HS-27A (cell line): ENCODE measurements at regions not wholly inside any gene's neighbourhood (a gene's known extent, or its start where the extent isn't known, plus 50 kb on each side); places are given as distances from the start of the nearest gene placed in this dataset.
"Not testable (repeated sequence)": the region's sequence is repeated elsewhere in the genome, so short reads cannot be mapped to it uniquely, and the experiment has no call there.

Experiments
- DNase-seq: peaks from one replicate; pipeline ENCODE4 v3.0.0-alpha.2; 2012; ENCODE audit warnings: low read depth, missing footprints

DNA sequence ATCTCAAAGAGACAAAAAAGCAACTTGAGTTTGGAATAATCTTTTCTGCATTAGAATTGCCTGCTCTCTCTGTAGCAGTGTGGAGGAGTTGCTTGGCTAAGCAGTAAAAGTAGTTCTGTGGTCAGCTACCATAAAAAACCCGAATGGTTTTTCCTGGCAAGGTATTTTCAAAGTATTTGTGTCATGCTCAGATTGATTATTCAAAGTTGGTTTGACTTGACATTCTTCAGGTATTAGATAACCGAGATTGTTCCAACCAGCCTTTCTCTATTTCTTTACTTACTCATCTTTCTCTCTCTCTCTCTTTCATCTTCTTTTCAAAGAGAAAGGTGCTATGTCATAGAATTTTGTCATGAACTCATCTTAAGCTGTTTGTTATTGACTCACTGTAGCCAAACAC, 404.9 kb downstream of the CPS1 start:
- DNase-seq, result no peak

DNA sequence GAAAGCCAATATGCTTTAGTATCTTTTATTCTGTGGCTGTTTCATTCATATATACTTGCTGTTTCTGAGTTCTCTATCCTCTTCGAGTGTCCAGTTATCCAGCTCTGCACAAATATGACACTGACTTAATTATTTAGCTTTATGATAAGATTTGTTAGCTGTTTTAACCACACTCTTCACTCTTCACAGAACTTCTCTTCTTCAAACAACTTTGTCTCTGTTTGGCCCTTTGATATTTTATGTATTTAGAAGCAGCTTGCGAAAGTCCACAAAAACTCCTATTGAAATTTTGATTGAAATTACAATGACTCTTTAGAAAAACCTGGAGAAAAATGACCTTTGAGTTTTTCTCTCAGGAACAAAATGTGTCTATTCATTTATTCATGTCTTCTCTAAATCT, 407.0 kb downstream of the CPS1 start:
- no peak for DNase-seq

DNA sequence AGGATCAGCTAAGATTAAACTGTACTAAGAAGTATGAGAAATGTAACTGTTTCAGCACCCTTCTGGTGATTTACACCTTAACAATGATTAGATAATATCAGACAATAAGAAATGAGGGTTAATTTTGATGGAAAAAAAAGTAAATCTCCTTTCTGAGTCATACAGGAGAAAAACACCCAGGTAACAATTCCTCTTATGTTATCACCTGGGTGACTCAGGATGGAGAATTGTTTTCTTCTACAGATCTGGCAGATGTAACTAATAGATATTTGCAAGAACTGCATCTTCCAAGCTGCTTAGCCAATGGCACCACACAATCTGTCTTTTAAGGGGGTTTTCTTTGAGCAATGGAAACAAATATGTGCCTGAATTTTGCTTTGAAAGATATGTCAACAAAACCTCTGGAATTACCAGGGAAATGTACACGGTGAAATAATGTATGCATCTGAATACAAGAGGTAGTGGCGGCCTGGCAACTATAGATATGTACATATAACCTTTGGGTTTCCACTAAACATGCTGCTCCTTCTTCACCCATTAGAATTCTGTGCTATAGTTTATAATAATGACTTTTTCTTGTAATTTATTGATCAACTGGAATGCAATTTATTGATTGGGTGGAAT, 407.9 kb downstream of the CPS1 start:
- DNase-seq, result no peak

- no peak for DNase-seq
Observed at GRCh38 chr2:210965472-210965871, 409.1 kb downstream of the CPS1 start.

DNA sequence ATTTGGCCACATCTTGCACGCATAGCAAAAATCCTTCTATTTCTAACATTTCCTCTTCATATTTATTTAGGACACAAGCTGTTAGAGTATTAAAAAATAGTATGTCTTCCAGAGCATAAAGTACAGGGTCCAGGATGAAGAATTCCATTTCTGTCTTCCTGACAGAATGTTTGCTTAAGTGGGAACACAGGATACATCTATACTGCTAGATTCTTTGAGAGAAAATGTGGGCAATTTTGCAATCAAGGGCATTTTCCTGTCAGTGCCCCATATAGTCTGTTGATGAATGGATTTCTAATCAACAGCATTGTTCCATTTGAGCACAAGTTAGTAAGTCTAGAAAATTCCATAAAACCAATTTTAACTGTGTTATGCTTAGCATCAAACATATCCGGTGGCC, 409.9 kb downstream of the CPS1 start:
- DNase-seq, result no peak

- no peak for DNase-seq
Observed at GRCh38 chr2:210971431-210971830, 415.0 kb downstream of the CPS1 start.

DNA sequence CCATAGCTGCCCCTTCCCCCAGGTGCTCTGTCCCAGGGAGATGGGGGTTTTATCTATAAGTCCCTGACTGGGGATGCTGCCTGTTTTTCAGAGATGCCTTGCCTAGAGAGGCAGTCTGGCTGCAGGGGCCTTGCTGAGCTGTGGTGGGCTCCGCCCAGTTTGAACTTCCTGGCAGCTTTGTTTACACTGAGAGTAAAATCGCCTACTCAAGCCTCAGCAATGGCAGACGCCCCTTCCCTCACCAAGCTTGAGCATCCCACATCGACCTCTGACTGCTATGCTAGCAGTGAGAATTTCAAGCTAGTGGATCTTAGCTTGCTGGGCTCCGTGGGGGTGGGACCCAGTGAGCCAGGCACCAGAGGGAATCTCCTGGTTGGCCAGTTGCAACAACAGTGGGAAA, 430.4 kb downstream of the CPS1 start:
- DNase-seq, result not testable (repeated sequence)

- no peak for DNase-seq
Observed at GRCh38 chr2:210991107-210991506, 434.7 kb downstream of the CPS1 start.

DNA sequence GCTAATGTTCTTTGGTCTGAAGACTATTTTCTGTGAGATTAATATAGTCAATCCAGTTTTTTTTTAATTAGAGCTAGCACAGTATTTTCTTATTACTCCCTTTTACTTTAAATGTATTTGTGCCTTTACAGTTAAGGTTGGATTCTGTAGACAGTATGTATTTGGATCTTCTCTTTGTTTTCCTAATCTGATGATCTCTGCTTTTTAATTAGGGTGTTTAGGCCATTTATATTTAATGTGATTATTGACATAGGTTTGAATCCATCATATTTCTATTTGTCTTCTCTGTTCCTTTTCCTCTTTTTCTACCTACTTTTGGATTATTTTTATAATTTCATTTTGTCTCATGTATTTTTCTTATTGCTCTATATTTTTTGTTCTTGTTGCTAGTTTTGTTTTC, 437.7 kb downstream of the CPS1 start:
- no peak for DNase-seq

DNA sequence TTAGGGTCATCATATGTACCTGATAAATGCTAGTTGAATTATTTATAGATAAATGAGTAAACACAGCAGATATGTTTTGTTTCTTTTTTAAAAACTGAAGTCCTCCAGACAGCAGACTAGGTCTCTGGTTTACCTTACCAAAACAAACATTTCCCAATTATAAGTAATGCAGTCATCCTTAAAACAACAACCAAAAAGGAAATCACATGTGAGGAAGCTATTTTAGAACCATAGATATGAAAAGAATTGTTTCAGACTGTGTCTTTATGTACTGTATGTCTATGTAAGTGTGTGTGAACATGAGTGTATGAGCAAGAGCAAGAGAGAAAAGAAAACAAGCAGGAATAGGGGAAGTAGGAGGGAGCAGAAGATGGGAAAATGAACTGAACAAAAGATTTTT, 441.0 kb downstream of the CPS1 start:
- DNase-seq, result no peak

DNA sequence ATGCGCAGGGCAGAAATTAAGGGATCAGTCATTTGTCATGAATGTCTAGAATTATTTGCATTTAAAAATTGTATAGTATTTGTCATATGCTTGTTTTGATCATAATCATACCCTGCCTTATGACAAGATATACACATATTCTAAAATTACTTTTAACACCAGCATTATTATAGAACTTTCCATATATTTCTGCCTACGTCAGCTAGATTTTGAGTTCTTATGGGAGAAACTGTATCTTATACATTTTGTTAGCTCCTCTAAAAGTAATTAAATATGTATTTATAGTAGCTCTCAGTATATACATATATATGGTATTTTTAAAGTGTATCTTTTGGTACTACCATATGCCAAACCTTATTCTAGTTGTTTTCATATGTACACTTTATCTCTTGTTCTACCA, 441.9 kb downstream of the CPS1 start:
- no peak for DNase-seq

- no peak for DNase-seq
Observed at GRCh38 chr2:211014376-211014775, 458.0 kb downstream of the CPS1 start.

- DNase-seq, result no peak
Observed at GRCh38 chr2:211014906-211015305, 458.5 kb downstream of the CPS1 start.

DNA sequence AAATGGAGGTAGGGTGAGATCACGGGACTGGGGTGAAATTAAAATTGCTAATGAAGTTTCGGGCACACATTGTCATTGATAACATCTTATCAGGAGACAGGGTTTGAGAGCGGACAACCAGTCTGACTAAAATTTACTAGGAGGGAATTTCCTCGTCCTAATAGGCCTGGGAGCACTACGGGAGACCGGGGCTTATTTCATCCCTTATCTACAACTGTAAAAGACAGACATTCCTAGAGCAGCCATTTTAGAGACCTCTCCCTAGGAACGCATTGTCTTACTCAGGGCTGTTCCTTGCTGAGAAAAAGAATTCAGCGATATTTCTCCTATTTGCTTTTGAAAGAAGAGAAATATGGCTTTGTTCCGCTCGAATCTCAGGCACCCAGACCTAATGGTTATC, 468.7 kb downstream of the CPS1 start:
- DNase-seq, result not testable (repeated sequence)

DNA sequence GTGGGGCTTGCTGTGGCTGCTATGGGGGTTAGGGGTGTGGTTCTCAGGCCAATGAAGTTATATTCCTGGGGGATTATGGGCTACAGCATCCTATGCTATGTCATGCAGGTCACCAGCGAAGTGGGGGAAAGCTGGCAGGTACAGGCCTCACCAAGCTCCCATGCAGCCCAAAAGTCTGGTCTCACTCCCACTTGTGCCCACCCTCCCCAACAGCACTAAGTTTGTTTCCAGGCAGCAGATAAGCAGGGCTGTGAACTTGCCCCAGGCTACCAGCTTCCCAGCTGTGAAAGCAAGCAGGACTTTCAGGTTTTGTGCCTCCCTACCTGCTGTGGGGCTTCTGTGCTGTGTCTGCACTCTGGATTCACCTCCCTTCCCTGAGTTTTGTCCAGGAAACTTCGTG, 469.7 kb downstream of the CPS1 start:
- DNase-seq, result no peak

- no peak for DNase-seq
Observed at GRCh38 chr2:211027976-211028375, 471.6 kb downstream of the CPS1 start.

DNA sequence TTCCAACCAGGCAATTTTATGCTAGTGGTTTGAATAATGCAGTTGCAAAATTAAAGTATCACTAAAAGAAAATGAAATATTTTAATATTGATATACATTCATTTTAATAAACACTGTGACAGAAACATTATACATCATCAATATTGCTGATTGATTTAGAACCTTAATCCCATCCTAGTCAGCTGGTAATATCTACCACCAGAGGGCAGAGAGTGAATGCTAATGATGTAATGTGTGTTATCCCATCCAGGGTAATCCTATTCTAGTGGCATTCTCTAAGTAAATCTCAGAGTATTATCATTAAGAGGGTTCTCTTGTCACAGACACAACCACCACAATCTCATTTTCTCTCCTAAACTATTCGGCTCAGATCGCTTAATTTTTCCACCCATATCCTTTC, 477.4 kb downstream of the CPS1 start:
- no peak for DNase-seq

DNA sequence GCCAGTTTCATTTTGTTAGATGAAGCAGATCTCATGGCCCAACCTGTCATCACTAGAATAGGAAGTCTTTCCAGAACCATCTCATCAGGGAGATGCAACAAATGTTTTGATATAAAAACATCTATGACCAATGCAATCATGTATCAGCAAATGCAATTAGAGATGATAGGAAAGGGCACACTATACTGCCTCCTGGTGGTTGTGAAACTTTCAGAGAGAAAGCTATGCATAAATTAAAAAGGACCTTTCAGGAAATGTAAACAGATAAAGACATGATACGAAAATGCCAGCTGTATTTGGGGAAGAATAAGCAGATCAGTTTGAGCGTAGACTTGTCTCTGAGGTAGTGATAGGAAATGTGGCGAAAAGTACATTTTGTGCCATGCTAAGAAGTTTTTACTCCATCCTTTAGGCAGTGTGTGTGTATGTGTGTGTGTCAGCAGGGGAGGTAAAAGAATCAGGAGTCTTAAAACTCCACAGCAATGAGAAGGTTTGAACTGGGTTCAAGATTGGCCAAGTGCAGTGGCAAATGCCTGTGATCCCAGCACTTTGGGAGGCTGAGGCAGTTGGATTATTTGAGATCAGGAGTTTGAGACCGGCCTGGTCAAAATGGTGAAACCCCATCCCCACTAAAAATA, 479.3 kb downstream of the CPS1 start:
- peak; percentile 3 for DNase-seq

- no peak for DNase-seq
Observed at GRCh38 chr2:211045025-211045424, 488.6 kb downstream of the CPS1 start.

- DNase-seq, result no peak
Observed at GRCh38 chr2:211049321-211050018, 493.1 kb downstream of the CPS1 start.

DNA sequence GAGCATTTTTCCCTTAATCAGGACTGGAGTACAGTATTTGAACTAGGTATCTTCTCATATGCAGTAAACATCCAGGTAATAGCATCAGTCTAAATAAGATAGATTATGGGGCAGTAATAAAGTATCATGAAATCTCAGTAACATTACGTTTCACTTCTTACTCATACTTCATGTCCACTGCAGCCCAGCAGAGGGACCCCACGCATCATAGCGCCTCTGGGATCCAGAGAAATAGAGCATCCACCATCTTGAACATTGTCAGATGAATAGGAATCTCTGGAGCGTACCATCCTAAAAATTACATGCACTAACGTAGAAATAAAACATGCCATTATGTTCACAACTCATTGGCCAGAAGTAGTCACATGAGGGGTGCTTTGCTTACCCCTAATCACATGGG, 499.0 kb downstream of the CPS1 start:
- peak; percentile 1 for DNase-seq

DNA sequence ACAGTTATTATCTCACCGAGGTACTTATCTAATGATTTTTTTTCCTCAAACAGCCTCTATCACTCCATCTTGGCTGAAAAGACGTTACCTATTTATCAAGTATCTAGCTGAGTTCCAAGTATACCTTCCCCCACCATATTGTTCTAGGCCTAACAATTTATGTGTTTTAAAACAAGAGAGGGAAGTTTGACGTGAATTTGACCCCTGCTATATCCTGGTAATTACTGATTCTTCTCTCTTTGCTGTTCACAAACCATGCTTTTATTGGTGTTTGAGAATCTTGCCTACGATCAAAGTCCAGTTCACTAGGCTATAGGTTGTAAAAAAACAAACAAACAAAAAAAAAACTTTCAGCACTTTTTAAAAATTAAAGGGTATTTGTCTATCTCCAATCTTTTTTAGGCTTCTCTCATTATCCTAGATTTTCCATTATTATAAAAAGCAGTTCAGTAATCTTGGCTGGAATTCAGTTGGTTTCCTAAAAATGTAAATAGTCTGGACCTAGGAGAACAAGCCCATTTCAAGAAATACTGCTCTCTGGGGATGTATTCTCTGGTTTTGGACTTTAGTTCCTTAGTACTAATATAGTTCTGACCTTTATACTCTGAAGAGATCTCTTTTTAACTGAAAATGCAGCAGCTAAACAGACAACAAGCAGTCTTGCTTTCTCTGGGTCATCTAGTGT, 505.4 kb downstream of the CPS1 start:
- DNase-seq, result no peak

DNA sequence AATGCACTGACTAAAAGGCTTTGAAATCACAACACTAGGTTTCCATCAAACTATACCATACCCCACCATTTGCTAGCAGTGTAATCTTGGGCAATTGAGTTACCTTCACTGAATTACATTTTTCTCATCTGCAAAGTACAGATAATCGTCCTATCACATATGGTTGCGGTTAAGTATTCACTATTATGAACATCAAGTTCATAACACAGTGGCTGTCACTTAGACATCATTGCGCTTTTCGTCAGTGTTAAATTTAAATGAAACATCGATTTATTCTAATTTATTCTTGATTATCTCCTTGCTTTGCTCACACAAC, 505.9 kb downstream of the CPS1 start:
- DNase-seq, result no peak
